ENCODE measurements at regions not wholly inside any gene's neighbourhood (a gene's known extent, or its start where the extent isn't known, plus 50 kb on each side); places are given as distances from the start of the nearest gene placed in this dataset.

DNA sequence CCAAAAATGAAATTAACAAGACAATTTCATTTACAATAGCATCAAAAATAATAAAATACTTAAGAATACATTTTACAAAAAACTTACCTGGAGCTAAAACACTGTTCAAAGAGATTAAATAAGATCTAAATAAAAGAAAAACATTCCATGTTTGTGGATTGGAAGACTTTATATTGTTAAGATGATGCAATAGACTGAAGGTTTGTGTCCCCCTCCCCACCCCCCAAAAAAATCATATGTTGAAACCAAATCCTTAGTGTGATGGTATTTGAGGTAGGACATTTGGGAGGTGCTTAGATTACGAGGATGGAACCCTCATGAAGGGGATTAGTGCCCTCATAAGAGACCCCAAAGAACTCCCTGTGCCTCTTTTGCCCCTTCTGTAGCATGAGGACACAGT is 117.6 kb downstream of the ZNF467 start:
- TF ChIP-seq, protein P1, sequence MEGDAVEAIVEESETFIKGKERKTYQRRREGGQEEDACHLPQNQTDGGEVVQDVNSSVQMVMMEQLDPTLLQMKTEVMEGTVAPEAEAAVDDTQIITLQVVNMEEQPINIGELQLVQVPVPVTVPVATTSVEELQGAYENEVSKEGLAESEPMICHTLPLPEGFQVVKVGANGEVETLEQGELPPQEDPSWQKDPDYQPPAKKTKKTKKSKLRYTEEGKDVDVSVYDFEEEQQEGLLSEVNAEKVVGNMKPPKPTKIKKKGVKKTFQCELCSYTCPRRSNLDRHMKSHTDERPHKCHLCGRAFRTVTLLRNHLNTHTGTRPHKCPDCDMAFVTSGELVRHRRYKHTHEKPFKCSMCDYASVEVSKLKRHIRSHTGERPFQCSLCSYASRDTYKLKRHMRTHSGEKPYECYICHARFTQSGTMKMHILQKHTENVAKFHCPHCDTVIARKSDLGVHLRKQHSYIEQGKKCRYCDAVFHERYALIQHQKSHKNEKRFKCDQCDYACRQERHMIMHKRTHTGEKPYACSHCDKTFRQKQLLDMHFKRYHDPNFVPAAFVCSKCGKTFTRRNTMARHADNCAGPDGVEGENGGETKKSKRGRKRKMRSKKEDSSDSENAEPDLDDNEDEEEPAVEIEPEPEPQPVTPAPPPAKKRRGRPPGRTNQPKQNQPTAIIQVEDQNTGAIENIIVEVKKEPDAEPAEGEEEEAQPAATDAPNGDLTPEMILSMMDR (IDR thresholded peaks at IDR 0.05; ENCODE audit: low read length), result no peak
- no peak for TF ChIP-seq EZH2 (optimal IDR thresholded peaks at IDR 0.05; ENCODE audit: low read depth, low read length)
